Subcutaneous abdominal adipose tissue (tissue), 5 donors: ENCODE measurements at regions not wholly inside any gene's neighbourhood (a gene's known extent, or its start where the extent isn't known, plus 50 kb on each side); places are given as distances from the start of the nearest gene placed in this dataset.
"Not testable (repeated sequence)": the region's sequence is repeated elsewhere in the genome, so short reads cannot be mapped to it uniquely, and the experiment has no call there.

Experiments
- H3K27ac ChIP-seq: one replicate; pipeline ENCODE4 v1.7.0; 2013; ENCODE audit warnings: low read depth, mild to moderate bottlenecking, inconsistent platforms, low read length, moderate library complexity
- H3K27me3 ChIP-seq, 5 donors: one replicate each; pipeline ENCODE4 v1.7.0; 2013; ENCODE audit warnings: low read length in 5 of 5, inconsistent platforms in 1 of 5; ENCODE audit not compliant: control insufficient read depth in 5 of 5, insufficient read depth in 4 of 5
- H3K36me3 ChIP-seq, 5 donors: one replicate each; pipeline ENCODE4 v1.7.0; 2013; ENCODE audit warnings: low read length in 5 of 5; ENCODE audit not compliant: control insufficient read depth in 5 of 5, insufficient read depth in 5 of 5
- H3K4me1 ChIP-seq, 5 donors: one replicate each; pipeline ENCODE4 v1.7.0; 2013; ENCODE audit warnings: low read length in 5 of 5, mild to moderate bottlenecking in 3 of 5, moderate library complexity in 1 of 5; ENCODE audit not compliant: control insufficient read depth in 5 of 5, insufficient read depth in 5 of 5
- H3K4me3 ChIP-seq, 5 donors: one replicate each; pipeline ENCODE4 v1.7.0; 2013; ENCODE audit warnings: low read length in 5 of 5, low read depth in 1 of 5
- H3K9ac ChIP-seq, 5 donors: one replicate each; pipeline ENCODE4 v1.7.0; 2013; ENCODE audit warnings: low read length in 5 of 5, mild to moderate bottlenecking in 4 of 5, moderate library complexity in 3 of 5
- H3K9me3 ChIP-seq, 5 donors: one replicate each; pipeline ENCODE4 v1.7.0; 2013; ENCODE audit warnings: low read length in 5 of 5; ENCODE audit not compliant: control insufficient read depth in 5 of 5
- donor health status: healthy.
- donor health status: healthy.
- donor health status: healthy.
- donor health status: healthy.
- donor health status: healthy.

- Histone ChIP-seq H3K9ac (peak overlapping the region in 1 of 5 donors; percentile 4), H3K27ac (no peak overlapping the region), H3K27me3 (no peaks in the 10 kb centered on the region), H3K36me3 (no peaks in the 10 kb centered on the region), H3K4me3 (no peak overlapping the region), H3K4me1 (peaks cover 0 to 14% (median 7%) of the 10 kb centered on the region in 5 donors), H3K9me3 (peaks cover 0 to 6% (median 3%) of the 10 kb centered on the region in 5 donors)
Measured at GRCh38 chr9:78144663-78145377, 91.1 kb upstream of the CEP78 start.

GRCh38 chr9:78144008-78144381 is 91.9 kb upstream of the CEP78 start:
- H3K9me3 ChIP-seq = peaks cover 0 to 6% (median 3%) of the 10 kb centered on the region in 5 donors
- no peak overlapping the region for H3K9ac ChIP-seq
- peaks cover 0 to 14% (median 7%) of the 10 kb centered on the region in 5 donors for H3K4me1 ChIP-seq
- no peak overlapping the region for H3K27ac ChIP-seq
- no peaks in the 10 kb centered on the region for H3K36me3 ChIP-seq
- H3K27me3 ChIP-seq = no peaks in the 10 kb centered on the region
- H3K4me3 ChIP-seq = no peak overlapping the region

DNA sequence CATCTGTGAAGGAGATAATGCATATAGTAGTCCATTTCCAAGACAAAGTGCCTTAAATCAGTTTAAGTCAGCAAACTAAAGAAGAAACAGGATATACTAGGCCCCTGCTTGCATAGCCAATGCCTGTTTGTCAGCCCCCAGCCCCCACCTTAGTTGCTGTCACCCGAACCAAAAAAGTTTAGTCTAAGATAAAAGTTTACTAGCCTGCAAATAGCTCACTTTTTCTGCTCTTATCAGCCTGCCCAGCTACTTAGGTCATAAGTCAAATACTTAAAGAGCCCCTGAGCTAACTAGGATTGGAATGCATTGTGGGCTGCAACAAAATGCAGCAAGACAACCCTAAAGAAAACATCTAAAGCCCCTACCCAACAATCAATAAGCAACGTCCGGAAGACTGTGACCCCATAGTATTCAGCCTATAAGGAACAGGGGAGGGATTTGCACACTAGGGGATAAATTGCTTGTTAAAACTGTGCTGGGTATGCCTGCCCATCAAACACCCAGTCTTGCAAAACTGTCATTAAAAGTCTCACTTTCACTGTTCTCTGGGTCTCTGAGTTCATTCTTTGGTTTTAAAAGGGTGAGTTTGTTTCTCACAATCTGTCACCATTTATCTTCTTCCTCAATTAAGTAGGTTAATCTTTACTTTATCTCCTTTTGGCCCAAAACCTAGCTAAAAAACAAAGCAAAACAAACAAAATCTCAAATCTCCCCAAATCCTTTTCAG is 92.4 kb upstream of the CEP78 start:
- Histone ChIP-seq H3K9ac (no peak overlapping the region), H3K4me3 (no peak overlapping the region), H3K4me1 (peaks cover 0 to 14% (median 7%) of the 10 kb centered on the region in 5 donors), H3K9me3 (peaks cover 0 to 6% (median 3%) of the 10 kb centered on the region in 5 donors), H3K36me3 (no peaks in the 10 kb centered on the region), H3K27ac (no peak overlapping the region), H3K27me3 (no peaks in the 10 kb centered on the region)

DNA sequence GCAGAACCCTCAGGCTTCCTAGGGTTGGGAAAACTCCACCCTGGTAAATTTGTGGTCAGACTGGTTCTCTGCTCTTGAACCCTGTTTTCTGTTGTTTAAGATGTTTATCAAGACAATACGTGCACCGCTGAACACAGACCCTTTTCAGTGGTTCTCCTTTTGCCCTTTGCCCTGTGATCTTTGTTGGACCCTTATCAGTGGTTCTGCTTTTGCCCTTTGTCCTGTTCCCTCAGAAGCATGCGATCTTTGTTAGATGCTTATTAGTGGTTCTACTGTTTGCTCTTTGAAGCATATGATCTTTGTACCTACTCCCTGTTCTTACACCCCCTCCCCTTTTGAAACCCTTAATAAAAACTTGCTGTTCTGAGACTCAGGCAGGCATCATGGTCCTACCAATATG is 93.6 kb upstream of the CEP78 start:
- H3K9me3 ChIP-seq, H3K4me3 ChIP-seq, H3K27ac ChIP-seq, H3K36me3 ChIP-seq, H3K9ac ChIP-seq, H3K27me3 ChIP-seq: not testable (repeated sequence)
- peaks cover 0 to 14% (median 7%) of the 10 kb centered on the region in 5 donors for H3K4me1 ChIP-seq

DNA sequence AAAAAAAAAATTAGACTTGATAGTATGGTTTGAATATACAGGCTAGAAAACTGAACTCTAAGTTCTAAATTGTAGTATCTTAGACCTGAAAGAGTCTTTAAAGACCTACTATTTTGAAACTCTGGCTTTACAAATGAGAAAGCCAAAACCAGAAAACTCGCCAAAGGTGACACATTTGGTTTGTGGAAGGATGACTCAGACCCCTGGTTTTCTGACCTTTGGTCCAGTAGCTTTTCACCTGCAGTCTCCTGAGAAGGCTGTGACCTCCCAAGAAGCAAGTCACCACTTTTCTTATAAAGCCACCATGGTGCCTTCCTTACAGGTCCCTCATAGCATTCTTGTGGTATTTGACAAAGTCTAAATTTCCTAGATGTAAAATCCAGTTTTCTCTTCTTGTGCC is 102.1 kb upstream of the CEP78 start:
- H3K36me3 ChIP-seq = no peaks in the 10 kb centered on the region
- H3K27ac ChIP-seq = no peak overlapping the region
- no peak overlapping the region for H3K9ac ChIP-seq
- H3K27me3 ChIP-seq = no peaks in the 10 kb centered on the region
- H3K4me1 ChIP-seq = peaks cover 0 to 6% (median 3%) of the 10 kb centered on the region in 5 donors
- no peaks in the 10 kb centered on the region for H3K9me3 ChIP-seq
- no peak overlapping the region for H3K4me3 ChIP-seq

- Histone ChIP-seq H3K27me3 (no peaks in the 10 kb centered on the region), H3K9me3 (no peaks in the 10 kb centered on the region), H3K27ac (no peak overlapping the region), H3K36me3 (no peaks in the 10 kb centered on the region), H3K4me3 (peak overlapping the region in 3 of 5 donors; percentile 12 to 35 (median 35)), H3K4me1 (peaks cover 0 to 6% (median 3%) of the 10 kb centered on the region in 5 donors), H3K9ac (no peak overlapping the region)
Measured at GRCh38 chr9:78132701-78133058, 101.1 kb upstream of the GNAQ start.

DNA sequence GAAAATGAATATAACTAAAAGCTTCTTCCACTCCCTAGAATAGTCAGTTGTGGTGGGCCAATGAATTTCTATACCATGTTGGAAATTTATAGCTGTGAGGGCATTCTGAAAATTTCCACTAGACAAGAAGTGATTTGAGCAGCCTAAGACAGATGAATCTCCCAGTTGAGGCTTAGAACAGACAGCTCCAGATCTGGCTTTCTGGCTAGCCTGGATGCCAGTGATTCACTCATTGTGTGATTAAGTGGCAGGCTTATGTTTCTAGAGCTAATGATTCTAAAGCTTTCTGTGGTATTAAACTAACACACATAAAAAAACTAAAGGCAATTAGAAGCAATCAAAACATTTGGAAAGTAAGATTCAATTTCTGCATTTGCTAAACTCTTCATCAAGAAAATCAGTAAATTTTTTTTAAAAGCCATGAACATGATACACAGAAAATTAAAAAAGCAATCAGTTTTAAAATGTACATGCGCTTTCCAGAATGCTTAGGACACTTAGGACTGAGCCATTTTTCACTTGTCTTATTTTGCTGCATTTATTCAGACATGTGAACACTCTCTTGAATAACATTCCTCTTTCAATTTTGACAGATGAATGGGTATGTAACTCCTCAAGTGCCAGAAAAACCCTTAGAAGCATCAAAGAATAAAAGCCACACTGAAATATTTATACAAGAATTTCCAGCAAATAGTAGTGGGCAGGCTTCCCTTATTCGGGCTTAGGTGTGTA is 100.5 kb upstream of the GNAQ start:
- Histone ChIP-seq H3K36me3 (no peaks in the 10 kb centered on the region), H3K27me3 (no peaks in the 10 kb centered on the region), H3K9me3 (no peaks in the 10 kb centered on the region), H3K9ac (no peak overlapping the region), H3K27ac (no peak overlapping the region), H3K4me1 (peaks cover 0 to 6% (median 3%) of the 10 kb centered on the region in 5 donors), H3K4me3 (peak overlapping the region in 3 of 5 donors; percentile 12 to 35 (median 35))

DNA sequence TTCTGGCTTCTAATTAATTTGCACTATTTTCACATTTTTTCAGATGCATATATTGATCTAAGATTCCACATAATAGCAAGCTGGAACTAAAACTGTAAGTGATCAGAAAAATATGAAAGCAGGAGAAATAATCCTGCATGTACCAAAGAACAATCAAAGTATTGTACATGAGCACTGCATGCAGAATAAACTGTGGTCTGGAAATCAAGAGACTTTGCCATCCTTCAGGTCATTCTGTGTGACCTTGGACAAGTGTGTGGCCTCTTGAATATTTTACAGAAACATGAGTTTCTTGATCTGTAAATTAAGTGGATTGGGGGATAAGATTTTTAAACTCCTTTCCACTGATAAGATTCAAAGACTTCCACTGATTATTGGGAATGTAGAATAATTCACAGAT is 99.2 kb upstream of the GNAQ start:
- Histone ChIP-seq H3K27me3 (no peaks in the 10 kb centered on the region), H3K4me3 (no peak overlapping the region), H3K9me3 (no peaks in the 10 kb centered on the region), H3K27ac (no peak overlapping the region), H3K4me1 (peaks cover 0 to 6% (median 3%) of the 10 kb centered on the region in 5 donors), H3K9ac (no peak overlapping the region), H3K36me3 (no peaks in the 10 kb centered on the region)

DNA sequence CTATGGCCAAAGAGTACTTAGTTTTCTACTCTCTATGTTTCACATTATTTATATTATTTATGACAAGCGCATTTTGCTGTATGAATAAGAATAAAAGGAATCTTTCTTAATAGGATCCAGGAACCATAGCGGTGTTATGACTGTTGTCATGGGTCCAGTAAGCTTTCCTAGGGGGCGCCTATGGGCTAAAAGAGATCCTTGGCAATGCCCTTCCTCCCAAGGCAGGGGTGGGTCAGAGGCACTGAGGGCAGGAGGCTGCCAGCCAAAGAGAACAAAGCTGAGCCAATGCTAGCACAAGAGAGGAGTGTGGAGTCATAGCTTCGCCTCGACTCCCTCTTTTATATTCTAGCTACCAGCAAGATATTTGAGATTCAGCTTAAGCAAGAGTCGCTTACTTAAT is 98.4 kb upstream of the GNAQ start:
- Histone ChIP-seq H3K36me3 (no peaks in the 10 kb centered on the region), H3K4me1 (peaks cover 0 to 6% (median 3%) of the 10 kb centered on the region in 5 donors), H3K27me3 (no peaks in the 10 kb centered on the region), H3K9me3 (no peaks in the 10 kb centered on the region), H3K27ac (no peak overlapping the region), H3K9ac (no peak overlapping the region), H3K4me3 (no peak overlapping the region)
